ENCODE measurements at regions not wholly inside any gene's neighbourhood (a gene's known extent, or its start where the extent isn't known, plus 50 kb on each side); places are given as distances from the start of the nearest gene placed in this dataset.

DNA sequence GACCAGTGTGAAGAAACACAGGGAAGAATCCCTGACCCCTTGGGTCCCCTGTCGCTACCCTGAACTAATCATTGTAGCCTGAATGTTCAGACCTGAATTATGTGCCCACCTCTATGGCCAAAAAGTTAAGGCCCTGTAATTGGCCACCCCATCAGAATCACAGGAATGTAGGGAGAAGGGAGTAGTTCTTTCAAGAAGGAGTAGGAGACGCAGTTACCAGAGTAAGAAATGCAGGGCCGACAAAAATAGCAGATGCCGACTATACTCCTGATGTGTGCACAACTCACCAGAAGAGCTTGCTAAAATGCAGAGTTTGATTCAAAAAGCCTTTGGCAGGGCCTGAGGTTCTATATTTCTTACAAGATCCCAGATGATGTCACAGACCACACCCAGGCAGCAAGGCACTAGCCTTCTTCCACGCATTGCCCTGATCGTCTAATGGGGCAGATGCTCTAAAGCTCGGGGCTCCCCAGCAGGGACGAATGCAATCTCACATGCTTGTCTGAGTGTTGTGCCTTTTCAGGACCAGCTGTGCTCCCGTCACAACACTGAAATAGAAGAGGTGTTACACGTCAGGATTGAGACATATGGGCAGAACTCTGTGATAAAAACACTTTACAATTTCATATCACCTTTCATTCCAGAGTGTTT is 161.0 kb upstream of the FAM241A start:
- in situ Hi-C loops (cut with HindIII; ENCODE audit: low pct_ligation_motif_present, low pct_unique_long_range_greater_than_20kb, low sequenced_read_pairs) = no loop called here
- DNase-seq = no peak

DNA sequence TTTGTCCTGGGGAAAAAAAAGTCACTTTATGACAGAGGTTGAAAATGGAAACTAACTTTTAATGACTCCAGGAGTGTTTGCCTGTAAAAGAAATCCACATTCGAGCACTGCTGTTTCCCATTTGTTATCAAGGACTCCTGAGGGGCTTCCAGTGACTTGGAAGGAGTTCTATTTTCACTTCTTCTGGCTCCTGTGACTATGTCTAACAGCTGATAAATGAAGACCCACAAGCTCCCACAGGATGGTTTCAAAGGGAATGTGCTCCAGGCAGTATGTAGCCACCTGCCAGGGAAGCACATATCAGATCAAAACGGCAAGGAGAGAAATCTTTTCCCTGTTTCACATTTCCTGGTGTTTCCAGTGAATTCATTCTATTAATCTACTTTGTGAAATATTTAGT is 159.8 kb upstream of the FAM241A start:
- no peak for DNase-seq
- in situ Hi-C loops (cut with HindIII; ENCODE audit: low pct_ligation_motif_present, low pct_unique_long_range_greater_than_20kb, low sequenced_read_pairs) = no loop called here

- DNase-seq = no peak
- in situ Hi-C loops (cut with HindIII; ENCODE audit: low pct_ligation_motif_present, low pct_unique_long_range_greater_than_20kb, low sequenced_read_pairs) = no loop called here
Observed at GRCh38 chr4:111986095-111986494, 159.2 kb upstream of the FAM241A start.

- DNase-seq = no peak
- in situ Hi-C loops (cut with HindIII; ENCODE audit: low pct_ligation_motif_present, low pct_unique_long_range_greater_than_20kb, low sequenced_read_pairs) = no loop called here
Observed at GRCh38 chr4:111988514-111988913, 156.7 kb upstream of the FAM241A start.

- in situ Hi-C loops (cut with HindIII; ENCODE audit: low pct_ligation_motif_present, low pct_unique_long_range_greater_than_20kb, low sequenced_read_pairs) = no loop called here
- DNase-seq = no peak
Observed at GRCh38 chr4:111989817-111990216, 155.4 kb upstream of the FAM241A start.

DNA sequence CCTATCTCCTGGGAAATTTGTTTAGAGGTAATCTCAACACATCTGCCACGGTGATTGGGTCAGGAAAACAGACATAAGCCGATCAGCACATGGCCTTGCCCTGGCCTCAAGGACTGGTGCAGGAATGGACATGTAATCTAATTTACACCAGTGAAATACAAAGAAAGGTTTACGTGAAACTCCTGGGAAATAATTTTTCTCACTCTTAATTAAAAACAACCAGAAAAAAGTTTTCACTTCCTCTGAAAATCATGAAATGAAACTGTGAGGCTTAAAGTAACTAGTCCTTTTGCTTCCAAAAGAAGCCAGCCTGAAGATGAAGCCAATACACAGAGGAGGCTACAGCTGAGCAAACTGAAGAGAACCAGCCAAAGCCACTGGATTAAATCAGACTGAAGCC is 154.1 kb upstream of the FAM241A start:
- in situ Hi-C loops (cut with HindIII; ENCODE audit: low pct_ligation_motif_present, low pct_unique_long_range_greater_than_20kb, low sequenced_read_pairs) = no loop called here
- no peak for DNase-seq

DNA sequence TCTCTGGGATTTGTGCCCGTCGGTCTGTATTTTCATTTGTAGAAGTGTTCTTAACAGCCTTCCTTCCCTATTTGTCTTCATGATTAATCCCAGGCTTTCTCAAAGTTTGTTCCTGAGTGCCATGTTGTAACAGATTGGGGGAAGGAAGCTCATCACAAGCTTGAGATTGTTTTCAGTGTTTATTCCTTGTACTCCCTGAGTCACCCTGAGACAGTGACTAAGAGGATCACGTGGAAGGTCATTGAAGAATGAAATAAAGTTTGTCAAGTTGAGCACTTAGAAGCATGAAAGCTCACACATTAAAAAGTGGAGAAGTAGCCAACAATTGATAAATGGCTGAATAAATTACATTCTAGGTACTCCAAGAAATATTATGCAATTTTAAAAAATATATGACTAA is 153.5 kb upstream of the FAM241A start:
- in situ Hi-C loops (cut with HindIII; ENCODE audit: low pct_ligation_motif_present, low pct_unique_long_range_greater_than_20kb, low sequenced_read_pairs) = no loop called here
- DNase-seq = peak; percentile 1

DNA sequence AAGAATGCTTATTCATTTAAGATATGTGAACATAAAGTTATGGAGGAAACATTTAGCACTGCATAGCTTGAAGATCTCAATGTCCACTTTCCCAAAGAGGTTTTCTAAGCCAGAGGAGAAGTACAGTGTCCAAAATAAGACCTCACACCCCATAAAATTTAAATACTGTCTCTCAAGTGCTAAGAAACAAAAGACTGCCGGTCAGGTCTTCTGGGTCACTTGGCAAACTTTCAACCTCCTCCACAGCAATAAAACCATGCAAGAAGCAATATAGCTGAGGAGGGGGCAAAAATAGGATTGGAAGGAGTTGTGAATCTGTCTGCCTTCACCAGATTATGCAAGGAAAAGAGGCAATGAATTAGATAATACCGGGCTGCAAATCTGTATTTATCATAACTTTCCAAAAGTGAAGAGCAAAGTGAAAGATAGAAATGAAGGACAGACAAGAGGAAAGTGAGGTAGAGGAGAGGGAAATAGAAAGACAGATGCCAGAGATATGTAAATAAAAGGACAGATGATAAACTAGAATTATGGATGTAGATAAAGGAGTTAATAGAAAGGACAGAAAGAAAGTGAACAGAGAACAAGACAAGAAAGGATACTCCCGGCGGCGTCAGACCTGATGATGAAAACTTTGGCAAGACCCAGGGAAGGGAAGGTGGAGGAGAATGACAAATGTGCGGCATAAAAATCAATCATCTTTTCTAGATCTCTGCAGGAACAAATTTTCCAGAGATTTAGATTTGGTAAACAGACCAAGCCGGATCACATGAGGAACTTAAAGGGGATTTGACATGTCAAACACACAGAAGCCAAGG is 152.7 kb upstream of the FAM241A start:
- no peak for DNase-seq
- in situ Hi-C loops (cut with HindIII; ENCODE audit: low pct_ligation_motif_present, low pct_unique_long_range_greater_than_20kb, low sequenced_read_pairs) = no loop called here

GRCh38 chr4:111994392-111994791 is 150.9 kb upstream of the FAM241A start:
- DNase-seq = no peak
- in situ Hi-C loops (cut with HindIII; ENCODE audit: low pct_ligation_motif_present, low pct_unique_long_range_greater_than_20kb, low sequenced_read_pairs) = no loop called here

GRCh38 chr4:111997785-111998184 is 147.5 kb upstream of the FAM241A start:
- no peak for DNase-seq
- in situ Hi-C loops (cut with HindIII; ENCODE audit: low pct_ligation_motif_present, low pct_unique_long_range_greater_than_20kb, low sequenced_read_pairs) = no loop called here

GRCh38 chr4:111999801-112000200 is 145.5 kb upstream of the FAM241A start:
- in situ Hi-C loops (cut with HindIII; ENCODE audit: low pct_ligation_motif_present, low pct_unique_long_range_greater_than_20kb, low sequenced_read_pairs) = no loop called here
- DNase-seq = no peak

GRCh38 chr4:112001041-112001440 is 144.2 kb upstream of the FAM241A start:
- in situ Hi-C loops (cut with HindIII; ENCODE audit: low pct_ligation_motif_present, low pct_unique_long_range_greater_than_20kb, low sequenced_read_pairs) = no loop called here
- no peak for DNase-seq

DNA sequence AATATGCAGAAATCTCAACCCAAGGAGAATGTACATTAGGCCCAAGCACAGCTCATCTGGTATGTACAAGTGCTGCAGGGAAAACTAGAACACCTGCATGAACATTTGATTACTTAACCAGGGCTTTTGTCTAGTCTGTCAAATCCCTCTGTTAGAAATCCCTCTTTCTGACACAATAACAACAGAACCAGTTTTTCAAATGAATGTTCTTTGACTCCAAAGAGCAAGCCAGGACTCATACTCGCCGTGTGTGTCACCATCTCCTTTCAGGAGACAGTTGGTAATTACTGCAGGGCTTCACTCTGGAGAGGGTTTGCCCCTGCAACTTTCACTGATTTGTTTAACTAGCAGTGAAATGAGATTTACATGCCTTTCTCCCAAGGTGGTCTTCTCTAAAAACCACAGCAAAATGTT is 143.0 kb upstream of the FAM241A start:
- in situ Hi-C loops (cut with HindIII; ENCODE audit: low pct_ligation_motif_present, low pct_unique_long_range_greater_than_20kb, low sequenced_read_pairs) = no loop called here
- no peak for DNase-seq

- in situ Hi-C loops (cut with HindIII; ENCODE audit: low pct_ligation_motif_present, low pct_unique_long_range_greater_than_20kb, low sequenced_read_pairs) = no loop called here
- DNase-seq = no peak
Observed at GRCh38 chr4:112003231-112003907, 141.9 kb upstream of the FAM241A start.

DNA sequence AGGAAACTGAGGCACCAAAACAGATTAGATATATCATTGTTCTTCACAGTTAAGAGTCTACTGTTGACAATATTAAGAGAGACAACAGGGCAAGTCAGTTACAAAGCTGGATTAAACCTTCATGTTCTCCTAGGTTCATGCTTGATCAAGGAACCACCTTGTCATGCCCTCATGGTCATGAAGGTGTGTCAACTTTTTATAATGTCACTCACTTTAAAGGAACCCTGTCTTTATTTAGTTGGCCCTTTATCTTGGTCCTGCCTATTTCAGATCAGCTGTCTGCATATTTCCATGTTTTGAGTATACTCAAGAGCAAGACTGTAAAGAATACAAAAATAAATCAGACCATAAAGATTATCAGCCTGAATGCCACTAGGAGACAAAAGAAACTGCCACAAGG is 140.2 kb upstream of the FAM241A start:
- in situ Hi-C loops (cut with HindIII; ENCODE audit: low pct_ligation_motif_present, low pct_unique_long_range_greater_than_20kb, low sequenced_read_pairs) = no loop called here
- DNase-seq = no peak

GRCh38 chr4:112007391-112007790 is 137.9 kb upstream of the FAM241A start:
- in situ Hi-C loops (cut with HindIII; ENCODE audit: low pct_ligation_motif_present, low pct_unique_long_range_greater_than_20kb, low sequenced_read_pairs) = no loop called here
- no peak for DNase-seq

GRCh38 chr4:112015960-112016359 is 129.3 kb upstream of the FAM241A start:
- in situ Hi-C loops (cut with HindIII; ENCODE audit: low pct_ligation_motif_present, low pct_unique_long_range_greater_than_20kb, low sequenced_read_pairs) = no loop called here

GRCh38 chr4:112023402-112023950 is 121.8 kb upstream of the FAM241A start:
- no peak for DNase-seq
- in situ Hi-C loops (cut with HindIII; ENCODE audit: low pct_ligation_motif_present, low pct_unique_long_range_greater_than_20kb, low sequenced_read_pairs) = no loop called here

More at GRCh38 chr4:112015960-112016359, 129.3 kb upstream of the FAM241A start:
- no peak for DNase-seq

DNA sequence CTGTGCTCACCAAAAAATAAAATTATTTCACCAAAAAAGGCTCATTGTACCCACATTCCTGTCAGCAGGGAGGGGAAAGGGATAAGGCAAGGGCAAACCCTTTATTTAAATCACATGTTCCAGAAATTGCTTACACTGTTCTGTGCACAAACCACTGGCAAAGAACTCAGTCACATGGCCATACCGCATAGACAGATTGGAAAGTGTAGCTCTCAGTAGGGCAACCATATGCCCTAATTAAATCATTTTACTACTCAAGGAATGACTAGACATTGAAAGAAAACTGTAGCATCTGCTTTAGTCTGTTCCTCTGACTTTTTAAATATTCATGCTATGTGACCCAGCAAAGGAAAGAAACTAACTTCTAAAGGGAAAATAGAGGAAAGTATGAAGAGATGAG is 119.2 kb upstream of the FAM241A start:
- in situ Hi-C loops (cut with HindIII; ENCODE audit: low pct_ligation_motif_present, low pct_unique_long_range_greater_than_20kb, low sequenced_read_pairs) = no loop called here
- DNase-seq = no peak

All from ACHN (cell line).